BJ (cell line): ENCODE measurements at regions not wholly inside any gene's neighbourhood (a gene's known extent, or its start where the extent isn't known, plus 50 kb on each side); places are given as distances from the start of the nearest gene placed in this dataset.

Source experiments
- CTCF ChIA-PET: fragments of 350-600 bp; formaldehyde crosslinking; extraction: SDS; loops from one replicate; lab custom pipeline; 2021; ENCODE audit warnings: antibody characterized with exemption, inconsistent platforms; lab: Yijun Ruan, JAX
- POLR2A ChIA-PET: fragments of 300-600 bp; sonication (Branson Sonifier 250); formaldehyde crosslinking; extraction: SDS; loops from one replicate; lab custom pipeline; 2021; ENCODE audit warnings: antibody characterized with exemption; lab: Charles Lee
- DNase-seq: peaks from one replicate; pipeline ENCODE4 v3.0.0-alpha.2; 2011; ENCODE audit warnings: low read depth
- H3K27me3 ChIP-seq: 2 replicates; pipeline ENCODE4 v1.6.0; 2011; ENCODE audit warnings: low read length; ENCODE audit not compliant: control insufficient read depth, insufficient read depth
- H3K36me3 ChIP-seq: 2 replicates; pipeline ENCODE4 v1.5.1; 2011; ENCODE audit warnings: low read length; ENCODE audit not compliant: control insufficient read depth, insufficient read depth
- H3K4me3 ChIP-seq: 2 replicates; pipeline ENCODE4 v1.5.1; 2011; ENCODE audit warnings: low read depth, mild to moderate bottlenecking, control low read depth, low read length
- CTCF ChIP-seq: IDR thresholded peaks from 2 replicates; pipeline ENCODE4 v1.5.1; 2011; ENCODE audit warnings: low read depth, mild to moderate bottlenecking, control low read depth, inconsistent platforms, low read length, moderate library complexity; ENCODE audit not compliant: insufficient read depth

- CTCF ChIA-PET, result no interaction called here
- H3K36me3 ChIP-seq, result no peaks in the 10 kb centered on the region
- DNase-seq, result no peak
- H3K27me3 ChIP-seq, result no peaks in the 10 kb centered on the region
- H3K4me3 ChIP-seq, result no peak overlapping the region
- TF ChIP-seq CTCF, result no peak
- POLR2A ChIA-PET, result no interaction called here
Observed at GRCh38 chr5:167229751-167230150, 1061.7 kb upstream of the WWC1 start.

GRCh38 chr5:167230414-167230813 lies 1061.0 kb upstream of the WWC1 start:
- Histone ChIP-seq H3K36me3 (no peaks in the 10 kb centered on the region), H3K4me3 (no peak overlapping the region), H3K27me3 (no peaks in the 10 kb centered on the region)
- no peak for TF ChIP-seq CTCF
- no peak for DNase-seq
- POLR2A ChIA-PET, result no interaction called here
- CTCF ChIA-PET, result no interaction called here

GRCh38 chr5:167232675-167233311 lies 1058.7 kb upstream of the WWC1 start:
- CTCF ChIA-PET, result interaction anchor here (1.4 kb wide), 1 partner anchor 25 kb away, joined by 3 read pairs; no protein-coding TSS in a partner anchor
- no peak overlapping the region for H3K4me3 ChIP-seq
- no peaks in the 10 kb centered on the region for H3K36me3 ChIP-seq
- no peak for TF ChIP-seq CTCF
- no peaks in the 10 kb centered on the region for H3K27me3 ChIP-seq
- POLR2A ChIA-PET, result no interaction called here
- DNase-seq, result no peak

GRCh38 chr5:167233507-167234220 lies 1057.8 kb upstream of the WWC1 start:
- no peak for TF ChIP-seq CTCF

GRCh38 chr5:167241436-167242067 lies 1049.9 kb upstream of the WWC1 start:
- CTCF ChIA-PET, result no interaction called here

More at GRCh38 chr5:167233507-167234220, 1057.8 kb upstream of the WWC1 start:
- Histone ChIP-seq H3K36me3 (no peaks in the 10 kb centered on the region), H3K4me3 (no peak overlapping the region), H3K27me3 (no peaks in the 10 kb centered on the region)
- no peak for DNase-seq
- POLR2A ChIA-PET, result no interaction called here
- CTCF ChIA-PET, result no interaction called here

More at GRCh38 chr5:167241436-167242067, 1049.9 kb upstream of the WWC1 start:
- H3K27me3 ChIP-seq, result no peaks in the 10 kb centered on the region
- no peak for DNase-seq
- no peak overlapping the region for H3K4me3 ChIP-seq
- TF ChIP-seq CTCF, result no peak
- POLR2A ChIA-PET, result no interaction called here
- H3K36me3 ChIP-seq, result no peaks in the 10 kb centered on the region
